ENCODE measurements at regions not wholly inside any gene's neighbourhood (a gene's known extent, or its start where the extent isn't known, plus 50 kb on each side); places are given as distances from the start of the nearest gene placed in this dataset.

DNA sequence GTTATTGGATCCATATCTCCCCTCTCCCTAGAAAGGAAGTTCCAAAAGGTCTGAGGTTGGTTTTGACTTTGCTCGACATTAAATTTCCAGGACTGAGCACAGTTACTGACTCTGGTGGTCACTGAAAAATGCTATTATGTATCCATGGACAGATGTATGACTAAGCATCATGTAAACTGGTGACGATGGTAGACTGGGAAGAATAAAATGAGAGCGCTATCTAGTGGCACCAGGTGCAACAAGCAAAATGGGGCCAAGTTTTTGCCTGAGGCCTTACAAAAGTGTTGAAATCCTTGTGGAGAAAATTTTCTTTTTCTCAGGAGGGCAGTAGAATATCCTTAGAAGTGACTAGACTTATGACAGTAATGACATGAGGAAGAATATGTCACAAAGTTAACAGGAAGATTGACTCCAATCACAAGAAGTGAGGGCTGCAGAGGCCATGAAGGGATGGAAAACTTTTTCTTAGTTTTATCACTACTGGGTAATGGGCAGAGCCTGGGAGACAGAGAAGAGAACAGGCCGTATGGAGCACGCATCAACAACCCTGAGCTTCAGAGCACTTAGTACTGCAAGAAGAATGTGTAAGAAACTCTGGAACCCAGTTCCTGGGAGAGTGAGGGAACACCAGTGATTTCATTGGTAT, 88.9 kb upstream of the ELOVL5 start:
- H3K27ac Mint-ChIP-seq, result peak overlapping the region; percentile 31
- TF ChIP-seq, protein P1, sequence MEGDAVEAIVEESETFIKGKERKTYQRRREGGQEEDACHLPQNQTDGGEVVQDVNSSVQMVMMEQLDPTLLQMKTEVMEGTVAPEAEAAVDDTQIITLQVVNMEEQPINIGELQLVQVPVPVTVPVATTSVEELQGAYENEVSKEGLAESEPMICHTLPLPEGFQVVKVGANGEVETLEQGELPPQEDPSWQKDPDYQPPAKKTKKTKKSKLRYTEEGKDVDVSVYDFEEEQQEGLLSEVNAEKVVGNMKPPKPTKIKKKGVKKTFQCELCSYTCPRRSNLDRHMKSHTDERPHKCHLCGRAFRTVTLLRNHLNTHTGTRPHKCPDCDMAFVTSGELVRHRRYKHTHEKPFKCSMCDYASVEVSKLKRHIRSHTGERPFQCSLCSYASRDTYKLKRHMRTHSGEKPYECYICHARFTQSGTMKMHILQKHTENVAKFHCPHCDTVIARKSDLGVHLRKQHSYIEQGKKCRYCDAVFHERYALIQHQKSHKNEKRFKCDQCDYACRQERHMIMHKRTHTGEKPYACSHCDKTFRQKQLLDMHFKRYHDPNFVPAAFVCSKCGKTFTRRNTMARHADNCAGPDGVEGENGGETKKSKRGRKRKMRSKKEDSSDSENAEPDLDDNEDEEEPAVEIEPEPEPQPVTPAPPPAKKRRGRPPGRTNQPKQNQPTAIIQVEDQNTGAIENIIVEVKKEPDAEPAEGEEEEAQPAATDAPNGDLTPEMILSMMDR (IDR thresholded peaks at IDR 0.05; ENCODE audit: unreplicated experiment), result peak; percentile 32
- peaks cover 27% of the 10 kb centered on the region for H3K4me1 Mint-ChIP-seq
- no peaks in the 10 kb centered on the region for H3K36me3 Mint-ChIP-seq
- no peaks in the 10 kb centered on the region for H3K27me3 Mint-ChIP-seq (ENCODE audit: low read depth)
- DNase-seq (ENCODE audit: low spot score in 2 of 2, unreplicated experiment in 2 of 2), result peak in 1 of 2 experiments; percentile 40
- H3K4me3 Mint-ChIP-seq, result no peak overlapping the region
- no peaks in the 10 kb centered on the region for H3K9me3 Mint-ChIP-seq

DNA sequence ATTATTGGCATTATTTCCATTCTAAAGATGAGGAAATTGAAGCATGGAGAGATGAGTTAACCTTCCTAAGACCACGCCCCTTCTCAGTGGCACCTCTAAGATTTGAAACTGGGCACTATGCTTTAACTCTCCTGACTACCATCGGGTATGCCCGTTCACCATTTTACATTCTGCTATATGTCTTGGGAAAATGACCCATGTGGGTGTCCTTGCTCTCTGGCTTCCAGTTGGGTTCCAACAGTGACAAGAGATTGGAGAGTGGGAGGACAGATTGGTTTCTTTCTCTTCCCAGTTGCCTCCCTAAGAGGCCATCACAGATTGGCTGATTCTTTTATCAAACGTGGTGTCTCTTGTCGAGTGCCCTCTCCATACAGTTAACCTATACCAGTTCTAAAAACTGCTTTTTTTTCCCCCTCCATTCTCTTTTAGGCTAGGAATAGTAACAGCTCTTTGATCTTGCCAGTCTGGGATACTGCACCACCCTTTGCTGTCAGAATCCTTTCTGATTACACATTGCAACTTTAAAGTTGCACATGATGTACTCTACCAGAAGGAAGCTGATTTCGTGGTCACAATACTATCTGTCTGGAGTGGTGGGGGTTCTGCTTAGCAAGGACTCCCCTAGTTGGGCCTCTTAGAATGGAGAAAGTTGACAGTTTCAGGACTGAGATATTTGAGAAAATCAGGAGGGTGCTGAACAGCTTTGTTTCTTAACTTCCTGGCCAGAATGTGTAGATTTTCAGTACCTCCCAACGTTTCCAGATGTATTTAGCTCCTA, 88.0 kb upstream of the ELOVL5 start:
- no peaks in the 10 kb centered on the region for H3K36me3 Mint-ChIP-seq
- H3K9me3 Mint-ChIP-seq, result no peaks in the 10 kb centered on the region
- H3K27me3 Mint-ChIP-seq (ENCODE audit: low read depth), result no peaks in the 10 kb centered on the region
- DNase-seq (ENCODE audit: low spot score in 2 of 2, unreplicated experiment in 2 of 2), result no peak
- H3K27ac Mint-ChIP-seq, result peak overlapping the region; percentile 31
- no peak overlapping the region for H3K4me3 Mint-ChIP-seq
- H3K4me1 Mint-ChIP-seq, result peaks cover 27% of the 10 kb centered on the region
- TF ChIP-seq, protein P1 (IDR thresholded peaks at IDR 0.05; ENCODE audit: unreplicated experiment), result no peak

DNA sequence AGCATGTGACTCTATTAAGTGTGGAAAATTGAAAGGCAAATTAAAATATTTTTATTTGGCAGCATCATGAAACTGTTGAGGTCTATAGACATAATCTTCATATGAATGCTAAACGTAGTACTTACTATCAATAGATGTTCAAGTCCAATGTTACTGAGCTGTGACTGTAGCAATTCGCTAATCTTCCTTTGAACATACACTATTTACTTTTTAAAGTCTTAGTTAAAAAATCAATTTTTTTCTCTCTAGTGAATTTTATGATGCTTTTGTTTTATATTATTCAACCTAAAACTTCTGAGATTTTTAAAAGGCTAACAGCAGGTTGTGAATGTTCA, 85.2 kb upstream of the ELOVL5 start:
- peaks cover 17% of the 10 kb centered on the region for H3K4me1 Mint-ChIP-seq
- no peak overlapping the region for H3K27ac Mint-ChIP-seq
- DNase-seq (ENCODE audit: low spot score in 2 of 2, unreplicated experiment in 2 of 2), result no peak
- no peaks in the 10 kb centered on the region for H3K36me3 Mint-ChIP-seq
- no peaks in the 10 kb centered on the region for H3K9me3 Mint-ChIP-seq
- TF ChIP-seq, protein P1 (IDR thresholded peaks at IDR 0.05; ENCODE audit: unreplicated experiment), result no peak
- no peak overlapping the region for H3K4me3 Mint-ChIP-seq
- no peaks in the 10 kb centered on the region for H3K27me3 Mint-ChIP-seq (ENCODE audit: low read depth)

DNA sequence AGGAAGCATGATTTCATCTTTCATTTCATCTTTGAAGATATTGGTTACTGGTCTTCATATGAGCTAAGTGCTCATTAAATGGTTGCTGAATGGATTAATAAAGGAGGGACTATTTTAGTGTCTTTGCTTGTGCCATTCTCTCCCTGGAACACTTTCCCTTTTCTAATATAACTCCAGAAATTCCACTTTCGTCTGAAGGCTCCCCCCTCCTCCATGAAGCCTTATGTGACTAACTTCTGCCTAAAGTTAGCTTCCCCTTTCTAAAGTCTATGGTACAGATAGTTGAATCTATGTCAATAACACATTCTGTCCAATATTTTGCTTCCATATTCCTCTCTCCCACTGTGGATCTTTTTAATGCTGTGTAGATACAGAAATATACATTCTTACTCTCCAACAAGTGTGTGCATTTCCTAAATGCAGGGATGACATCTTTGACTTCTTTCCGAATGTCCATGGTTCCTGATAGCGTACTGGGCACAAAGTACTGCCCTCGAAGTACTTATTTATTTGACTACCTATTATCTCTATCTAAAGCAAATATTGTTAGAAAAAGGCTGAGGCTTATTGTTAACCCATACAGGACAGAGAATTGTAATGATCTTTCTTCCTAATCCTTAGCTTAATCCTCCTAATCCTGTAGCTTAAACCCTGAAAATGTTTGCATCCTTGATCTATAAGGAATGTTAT, 84.7 kb upstream of the ELOVL5 start:
- H3K4me3 Mint-ChIP-seq, result no peak overlapping the region
- TF ChIP-seq, protein P1 (IDR thresholded peaks at IDR 0.05; ENCODE audit: unreplicated experiment), result no peak
- peaks cover 17% of the 10 kb centered on the region for H3K4me1 Mint-ChIP-seq
- peak overlapping the region; percentile 5 for H3K27ac Mint-ChIP-seq
- no peaks in the 10 kb centered on the region for H3K27me3 Mint-ChIP-seq (ENCODE audit: low read depth)
- H3K9me3 Mint-ChIP-seq, result no peaks in the 10 kb centered on the region
- no peak for DNase-seq (ENCODE audit: low spot score in 2 of 2, unreplicated experiment in 2 of 2)
- no peaks in the 10 kb centered on the region for H3K36me3 Mint-ChIP-seq

DNA sequence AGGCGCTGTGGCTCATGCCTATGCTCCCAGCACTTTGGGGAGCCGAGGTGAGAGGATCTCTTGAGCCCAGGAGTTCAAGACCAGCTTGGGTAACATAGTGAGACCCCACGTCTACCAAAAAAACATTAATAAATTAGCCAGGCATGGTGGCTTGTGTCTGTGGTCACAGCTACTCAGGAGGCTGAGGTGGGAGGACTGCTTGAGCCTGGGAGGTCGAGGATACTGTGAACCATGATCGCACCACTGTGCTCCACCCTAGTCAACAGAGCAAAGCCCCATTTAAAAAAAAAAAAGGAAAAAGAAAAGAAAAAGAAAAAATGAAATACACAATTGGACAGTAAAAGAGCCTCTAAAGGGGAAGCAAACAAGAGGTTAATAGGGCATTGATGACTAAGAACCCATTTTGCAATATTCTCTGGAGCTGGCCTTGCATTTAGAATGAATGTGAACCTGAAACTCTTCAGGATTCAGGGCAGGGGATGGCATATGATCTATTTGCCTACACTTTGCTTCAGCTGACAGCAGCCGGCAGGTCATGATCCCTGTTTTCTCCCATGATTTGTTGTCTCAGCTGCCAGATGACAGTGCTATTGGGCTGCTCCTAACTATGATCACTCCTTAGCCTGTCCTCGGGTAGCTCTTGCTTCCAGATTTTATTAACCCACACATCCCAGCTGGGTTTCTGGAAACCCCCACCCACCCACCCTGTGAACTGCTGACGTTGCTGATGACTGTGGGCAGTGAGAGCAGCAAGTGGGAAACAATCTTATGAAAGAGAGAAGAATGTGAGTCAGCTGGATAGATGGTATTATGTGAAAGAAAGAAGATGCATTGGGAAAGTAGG, 83.8 kb upstream of the ELOVL5 start:
- no peak overlapping the region for H3K27ac Mint-ChIP-seq
- no peaks in the 10 kb centered on the region for H3K36me3 Mint-ChIP-seq
- no peak overlapping the region for H3K4me3 Mint-ChIP-seq
- TF ChIP-seq, protein P1 (IDR thresholded peaks at IDR 0.05; ENCODE audit: unreplicated experiment), result no peak
- H3K27me3 Mint-ChIP-seq (ENCODE audit: low read depth), result no peaks in the 10 kb centered on the region
- H3K4me1 Mint-ChIP-seq, result peaks cover 13% of the 10 kb centered on the region
- no peak for DNase-seq (ENCODE audit: low spot score in 2 of 2, unreplicated experiment in 2 of 2)
- no peaks in the 10 kb centered on the region for H3K9me3 Mint-ChIP-seq
